ENCODE measurements at regions not wholly inside any gene's neighbourhood (a gene's known extent, or its start where the extent isn't known, plus 50 kb on each side); places are given as distances from the start of the nearest gene placed in this dataset.

DNA sequence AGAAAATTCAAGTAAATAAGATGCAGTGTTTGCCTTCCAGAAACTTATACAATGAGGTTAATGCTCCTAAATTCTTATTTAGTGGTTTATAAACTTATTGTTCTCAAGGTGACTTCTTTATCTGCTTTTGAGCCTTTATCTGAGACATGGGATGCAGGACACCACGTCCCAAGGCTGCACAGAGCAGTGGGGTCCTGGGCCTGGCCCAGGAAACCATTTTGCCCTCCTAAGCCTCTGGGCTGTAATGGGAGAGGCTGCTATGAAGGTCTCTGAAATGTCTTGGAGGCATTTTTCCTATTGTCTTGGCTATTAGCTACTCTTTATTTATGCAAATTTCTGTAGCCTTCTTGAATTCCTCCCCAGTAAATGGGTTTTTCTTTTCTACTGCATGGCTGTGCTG lies 652.6 kb upstream of the SETBP1 start:
- TF ChIP-seq ZNF8 (CRISPR knock-in tag; IDR thresholded peaks at IDR 0.05), result no peak
- TF ChIP-seq, protein P1, sequence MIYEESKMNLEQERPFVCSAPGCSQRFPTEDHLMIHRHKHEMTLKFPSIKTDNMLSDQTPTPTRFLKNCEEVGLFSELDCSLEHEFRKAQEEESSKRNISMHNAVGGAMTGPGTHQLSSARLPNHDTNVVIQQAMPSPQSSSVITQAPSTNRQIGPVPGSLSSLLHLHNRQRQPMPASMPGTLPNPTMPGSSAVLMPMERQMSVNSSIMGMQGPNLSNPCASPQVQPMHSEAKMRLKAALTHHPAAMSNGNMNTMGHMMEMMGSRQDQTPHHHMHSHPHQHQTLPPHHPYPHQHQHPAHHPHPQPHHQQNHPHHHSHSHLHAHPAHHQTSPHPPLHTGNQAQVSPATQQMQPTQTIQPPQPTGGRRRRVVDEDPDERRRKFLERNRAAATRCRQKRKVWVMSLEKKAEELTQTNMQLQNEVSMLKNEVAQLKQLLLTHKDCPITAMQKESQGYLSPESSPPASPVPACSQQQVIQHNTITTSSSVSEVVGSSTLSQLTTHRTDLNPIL (CRISPR knock-in tag; IDR thresholded peaks at IDR 0.05; ENCODE audit: low read depth), result no peak
- TF ChIP-seq, protein P2, sequence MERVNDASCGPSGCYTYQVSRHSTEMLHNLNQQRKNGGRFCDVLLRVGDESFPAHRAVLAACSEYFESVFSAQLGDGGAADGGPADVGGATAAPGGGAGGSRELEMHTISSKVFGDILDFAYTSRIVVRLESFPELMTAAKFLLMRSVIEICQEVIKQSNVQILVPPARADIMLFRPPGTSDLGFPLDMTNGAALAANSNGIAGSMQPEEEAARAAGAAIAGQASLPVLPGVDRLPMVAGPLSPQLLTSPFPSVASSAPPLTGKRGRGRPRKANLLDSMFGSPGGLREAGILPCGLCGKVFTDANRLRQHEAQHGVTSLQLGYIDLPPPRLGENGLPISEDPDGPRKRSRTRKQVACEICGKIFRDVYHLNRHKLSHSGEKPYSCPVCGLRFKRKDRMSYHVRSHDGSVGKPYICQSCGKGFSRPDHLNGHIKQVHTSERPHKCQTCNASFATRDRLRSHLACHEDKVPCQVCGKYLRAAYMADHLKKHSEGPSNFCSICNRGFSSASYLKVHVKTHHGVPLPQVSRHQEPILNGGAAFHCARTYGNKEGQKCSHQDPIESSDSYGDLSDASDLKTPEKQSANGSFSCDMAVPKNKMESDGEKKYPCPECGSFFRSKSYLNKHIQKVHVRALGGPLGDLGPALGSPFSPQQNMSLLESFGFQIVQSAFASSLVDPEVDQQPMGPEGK (CRISPR knock-in tag; IDR thresholded peaks at IDR 0.05; ENCODE audit: borderline replicate concordance), result no peak

All from SK-N-SH treated with all-trans-retinoic acid at 6 μM for 48 hours (cell line).